Heart right ventricle (tissue), 16 donors: ENCODE measurements at regions not wholly inside any gene's neighbourhood (a gene's known extent, or its start where the extent isn't known, plus 50 kb on each side); places are given as distances from the start of the nearest gene placed in this dataset.

ENCODE experiments used
- ATAC-seq, 8 donors: fragments of 200-7000 bp; cut with Tn5 transposase; one replicate each; pipeline ENCODE4 v1.9.1; 2020; ENCODE audit warnings: mild to moderate bottlenecking in 8 of 8, moderate library complexity in 8 of 8, moderate number of reproducible peaks in 1 of 8
- DNase-seq, 2 donors: peaks; one replicate each; pipeline ENCODE4 v3.0.0-alpha.2; 2020
- H3K27ac ChIP-seq, 10 donors: fragments of 200-600 bp; sonication (generic) in 2 of 10; one replicate each; pipeline versions ENCODE4 v1.5.0 to v1.8.0; 2020 to 2022; ENCODE audit warnings: mild to moderate bottlenecking in 3 of 10
- H3K27me3 ChIP-seq, 7 donors: fragments of 200-600 bp; one replicate each; pipeline ENCODE4 v1.8.0; 2021 to 2022; ENCODE audit warnings: mild to moderate bottlenecking in 2 of 7
- H3K36me3 ChIP-seq, 9 donors: fragments of 200-600 bp; sonication (generic) in 1 of 9; one replicate each; pipeline versions ENCODE4 v1.5.0 to v1.8.0; 2020 to 2022; ENCODE audit warnings: mild to moderate bottlenecking in 2 of 9
- H3K4me1 ChIP-seq, 9 donors: fragments of 200-600 bp; sonication (generic) in 1 of 9; one replicate each; pipeline versions ENCODE4 v1.5.0 to v1.8.0; 2020 to 2022; ENCODE audit warnings: mild to moderate bottlenecking in 4 of 9
- H3K4me3 ChIP-seq, 10 donors: fragments of 200-600 bp; sonication (generic) in 2 of 10; one replicate each; pipeline versions ENCODE4 v1.5.0 to v1.8.0; 2020 to 2022; ENCODE audit warnings: mild to moderate bottlenecking in 7 of 10, moderate library complexity in 2 of 10
- H3K9me3 ChIP-seq, 11 donors: fragments of 200-600 bp in 10 of 11; sonication (generic) in 2 of 11; one replicate each; pipeline versions ENCODE4 v1.5.0 to v1.8.0; 2013 to 2022; ENCODE audit warnings: mild to moderate bottlenecking in 2 of 11, control low read depth in 1 of 11, moderate library complexity in 1 of 11
- WGBS, 2 donors: extraction: QIAGEN DNeasy Blood & Tissue Kit; methylation state at CpG; one replicate each; pipeline ENCODE4 v1.1.7; 2013; ENCODE audit warnings: inconsistent platforms in 1 of 2; 5-methylcytosine and 5-hydroxymethylcytosine counted together
- intact Hi-C, 10 donors: fragments of 100-400 bp; cut with DNase I; formaldehyde crosslinking; loops; one replicate each; pipeline versions ENCODE4 v1.11.1 to v1.14.2; 2022
- TF ChIP-seq, protein P1 (sequence below), 9 donors: fragments of 200-600 bp; sonication (generic) in 2 of 9; IDR thresholded peaks; one replicate each; pipeline versions ENCODE4 v1.5.0 to v1.8.0; 2021 to 2022; ENCODE audit warnings: antibody characterized with exemption in 9 of 9, mild to moderate bottlenecking in 5 of 9, moderate library complexity in 1 of 9
- donor health status: Arrhythmogenic right ventricular cardiomyopathy.
- donor health status: ischemic (EF 13 %, LVEDD 7.1; RV severe dilation, severe dysfunction).
- donor health status: healthy with polysubstance abuse.
- donor health status: DM: no; HTN: yes; CAD: no.
- donor health status: DM: no; HTN: no; CAD: no.
- donor health status: ischemic (EF 25% LVEDD 6.9; RV normal size, moderate dysfunction).
- donor health status: ischemic (EF 25% LVEDD 5.7; RV mildly dilated, moderate dysfunction).
- donor health status: healthy.
- donor health status: DM: yes; HTN: yes; CAD: no.
- donor health status: Ischemic cardiomyopathy.
- donor health status: ischemic (EF 35%, LVEDD 5.7; RV mildly dilated, moderate dysfunction).
- donor health status: nonischemic (EF 11% LVEDD 7.7; RV severe dilation, severe dysfunction).
- donor health status: DM: yes; HTN: yes; CAD: no.
- donor health status: PGD.
- donor health status: ischemic (EF 29% LVEDD 5.4; RV normal size, mild dysfunction).
- donor health status: nonischemic (EF 23%, LVEDD 6.1; RV moderate dilation, normal function).

- H3K27me3 ChIP-seq: peaks cover 0 to 22% (median 0%) of the 10 kb centered on the region in 7 donors
- intact Hi-C loops: no loop called here
- H3K4me1 ChIP-seq: no peaks in the 10 kb centered on the region
- ATAC-seq (no peak), DNase-seq (peak in 1 of 2 donors; percentile 6)
- H3K9me3 ChIP-seq: no peaks in the 10 kb centered on the region
- no peak overlapping the region for H3K4me3 ChIP-seq
- no peaks in the 10 kb centered on the region for H3K36me3 ChIP-seq
- TF ChIP-seq, protein P1, sequence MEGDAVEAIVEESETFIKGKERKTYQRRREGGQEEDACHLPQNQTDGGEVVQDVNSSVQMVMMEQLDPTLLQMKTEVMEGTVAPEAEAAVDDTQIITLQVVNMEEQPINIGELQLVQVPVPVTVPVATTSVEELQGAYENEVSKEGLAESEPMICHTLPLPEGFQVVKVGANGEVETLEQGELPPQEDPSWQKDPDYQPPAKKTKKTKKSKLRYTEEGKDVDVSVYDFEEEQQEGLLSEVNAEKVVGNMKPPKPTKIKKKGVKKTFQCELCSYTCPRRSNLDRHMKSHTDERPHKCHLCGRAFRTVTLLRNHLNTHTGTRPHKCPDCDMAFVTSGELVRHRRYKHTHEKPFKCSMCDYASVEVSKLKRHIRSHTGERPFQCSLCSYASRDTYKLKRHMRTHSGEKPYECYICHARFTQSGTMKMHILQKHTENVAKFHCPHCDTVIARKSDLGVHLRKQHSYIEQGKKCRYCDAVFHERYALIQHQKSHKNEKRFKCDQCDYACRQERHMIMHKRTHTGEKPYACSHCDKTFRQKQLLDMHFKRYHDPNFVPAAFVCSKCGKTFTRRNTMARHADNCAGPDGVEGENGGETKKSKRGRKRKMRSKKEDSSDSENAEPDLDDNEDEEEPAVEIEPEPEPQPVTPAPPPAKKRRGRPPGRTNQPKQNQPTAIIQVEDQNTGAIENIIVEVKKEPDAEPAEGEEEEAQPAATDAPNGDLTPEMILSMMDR (IDR thresholded peaks at IDR 0.05): no peak
- no peak overlapping the region for H3K27ac ChIP-seq
- WGBS, 2 donors: 88 to 92% methylated on average over 24 to 25 of the region's 25 CpGs
Measured at GRCh38 chr22:48647606-48648515, 1179.8 kb downstream of the BRD1 start.

- Histone ChIP-seq H3K36me3 (no peaks in the 10 kb centered on the region), H3K9me3 (no peaks in the 10 kb centered on the region), H3K27me3 (peaks cover 0 to 22% (median 0%) of the 10 kb centered on the region in 7 donors), H3K4me1 (no peaks in the 10 kb centered on the region), H3K27ac (no peak overlapping the region), H3K4me3 (no peak overlapping the region)
- no peak for DNase-seq
- no peak for ATAC-seq
- TF ChIP-seq, protein P1 (IDR thresholded peaks at IDR 0.05): no peak
- 83 to 84% methylated on average over 13 of the region's 13 CpGs for WGBS, 2 donors
- intact Hi-C loops: no loop called here
Measured at GRCh38 chr22:48647051-48647450, 1180.6 kb downstream of the BRD1 start.

GRCh38 chr22:48646216-48646925 is 1181.3 kb downstream of the BRD1 start:
- H3K9me3 ChIP-seq: no peaks in the 10 kb centered on the region
- H3K27me3 ChIP-seq: peaks cover 0 to 21% (median 0%) of the 10 kb centered on the region in 7 donors
- no peaks in the 10 kb centered on the region for H3K4me1 ChIP-seq
- H3K27ac ChIP-seq: no peak overlapping the region
- intact Hi-C loops: no loop called here
- H3K36me3 ChIP-seq: no peaks in the 10 kb centered on the region
- TF ChIP-seq, protein P1 (IDR thresholded peaks at IDR 0.05): no peak
- DNase-seq (no peak), ATAC-seq (no peak)
- WGBS, 2 donors: 89% methylated on average over 42 of the region's 42 CpGs
- no peak overlapping the region for H3K4me3 ChIP-seq

- Histone ChIP-seq H3K4me3 (no peak overlapping the region), H3K27ac (no peak overlapping the region), H3K27me3 (peaks cover 0 to 17% (median 0%) of the 10 kb centered on the region in 7 donors), H3K4me1 (no peaks in the 10 kb centered on the region), H3K36me3 (no peaks in the 10 kb centered on the region), H3K9me3 (no peaks in the 10 kb centered on the region)
- 82 to 87% methylated on average over 16 of the region's 16 CpGs for WGBS, 2 donors
- TF ChIP-seq, protein P1 (IDR thresholded peaks at IDR 0.05): no peak
- intact Hi-C loops: no loop called here
- no peak for DNase-seq
- ATAC-seq: no peak
Measured at GRCh38 chr22:48645766-48646165, 1181.9 kb downstream of the BRD1 start.
